ENCODE measurements at regions not wholly inside any gene's neighbourhood (a gene's known extent, or its start where the extent isn't known, plus 50 kb on each side); places are given as distances from the start of the nearest gene placed in this dataset.

- TF ChIP-seq TAF1 (IDR thresholded peaks at IDR 0.05; ENCODE audit: low read depth) (no peak), CTCF (IDR thresholded peaks at IDR 0.05; ENCODE audit: poor library complexity, severe bottlenecking) (no peak), POLR2AphosphoS5 (IDR thresholded peaks at IDR 0.05) (no peak)
Measured at GRCh38 chr14:54104601-54105145, 148.0 kb upstream of the BMP4 start.

All from neural cell (in vitro differentiated cells).